Esophagus muscularis mucosa (tissue), 4 donors: ENCODE measurements at regions not wholly inside any gene's neighbourhood (a gene's known extent, or its start where the extent isn't known, plus 50 kb on each side); places are given as distances from the start of the nearest gene placed in this dataset.

ENCODE experiments used
- DNase-seq: peaks from one replicate; pipeline ENCODE4 v3.0.0-alpha.2; 2017; ENCODE audit errors: extremely low spot score
- H3K27ac ChIP-seq, 4 donors: fragments of 200-600 bp; sonication (generic); replicated peaks in 1 of 4; 1 replicate in 3 of 4; 2 replicates in 1 of 4; pipeline ENCODE4 v1.5.1; 2016 to 2019; ENCODE audit warnings: mild to moderate bottlenecking in 1 of 4
- H3K27me3 ChIP-seq, 4 donors: fragments of 200-600 bp; sonication (generic); one replicate each; pipeline versions ENCODE4 v1.5.1 to v1.6.0; 2016 to 2019
- H3K36me3 ChIP-seq, 4 donors: fragments of 200-600 bp; sonication (generic); one replicate each; pipeline ENCODE4 v1.5.1; 2016 to 2019
- H3K4me1 ChIP-seq, 4 donors: fragments of 200-600 bp; sonication (generic); one replicate each; pipeline ENCODE4 v1.5.1; 2016 to 2019
- H3K4me3 ChIP-seq, 4 donors: fragments of 200-600 bp; sonication (generic); 1 replicate in 2 of 4; 2 replicates in 2 of 4; pipeline ENCODE4 v1.5.1; 2016 to 2019; ENCODE audit warnings: mild to moderate bottlenecking in 4 of 4, moderate library complexity in 1 of 4
- H3K9me3 ChIP-seq, 4 donors: fragments of 200-600 bp; sonication (generic); 1 replicate in 3 of 4; 2 replicates in 1 of 4; pipeline ENCODE4 v1.5.1; 2016 to 2019
- EP300 ChIP-seq: sonication (generic); formaldehyde crosslinking; IDR thresholded peaks from one replicate; pipeline ENCODE4 v1.6.1; 2017; ENCODE audit warnings: antibody characterized with exemption
- POLR2A ChIP-seq: fragments of 450-650 bp; IDR thresholded peaks from one replicate; pipeline ENCODE4 v1.6.1; 2017; ENCODE audit warnings: antibody characterized with exemption, moderate library complexity, mild to moderate bottlenecking, low read depth
- POLR2AphosphoS5 ChIP-seq, 2 donors: sonication (generic); formaldehyde crosslinking; IDR thresholded peaks; one replicate each; pipeline ENCODE4 v1.6.1; 2017; ENCODE audit warnings: antibody characterized with exemption in 2 of 2
- WGBS: methylation state at CpG from one replicate; pipeline ENCODE4 v1.1.5; 2018; 5-methylcytosine and 5-hydroxymethylcytosine counted together
- intact Hi-C: fragments of 100-400 bp; cut with DNase I; formaldehyde crosslinking; loops from one replicate; pipeline ENCODE4 v1.15.1; 2023
- TF ChIP-seq, protein P1 (sequence below), 3 experiments: fragments of 200-600 bp in 2 of 3; fragments of 450-650 bp in 1 of 3; sonication (generic) in 2 of 3; IDR thresholded peaks; one replicate each; pipeline ENCODE4 v1.5.1; 2017 to 2019; ENCODE audit warnings: antibody characterized with exemption in 3 of 3, mild to moderate bottlenecking in 2 of 3, moderate library complexity in 1 of 3

DNA sequence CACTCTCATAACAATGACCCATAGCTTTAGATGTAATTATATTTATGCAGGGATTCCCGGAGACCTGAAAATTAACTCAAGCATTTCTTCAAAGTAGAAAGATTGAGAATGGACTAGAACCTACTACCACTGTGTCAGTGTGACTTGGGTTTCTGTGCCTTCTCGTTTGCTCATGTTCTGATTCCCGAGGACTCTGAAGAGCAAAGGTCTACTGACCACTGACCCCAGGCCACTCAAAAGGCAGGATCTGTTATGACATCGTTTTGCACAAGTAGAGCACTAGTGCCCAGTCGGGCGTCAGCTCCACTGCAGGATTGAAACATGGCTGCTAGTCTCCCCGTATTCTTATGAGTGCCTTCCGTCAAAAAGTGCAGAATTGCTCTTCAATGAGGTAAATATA is 53.8 kb upstream of the DHRS4 start:
- 87% methylated on average over 8 of the region's 8 CpGs for WGBS
- H3K4me3 ChIP-seq, result no peak overlapping the region
- no peak for DNase-seq
- no peak overlapping the region for H3K27ac ChIP-seq
- H3K36me3 ChIP-seq, result no peaks in the 10 kb centered on the region
- no peaks in the 10 kb centered on the region for H3K4me1 ChIP-seq
- intact Hi-C loops, result no loop called here
- H3K9me3 ChIP-seq, result no peaks in the 10 kb centered on the region
- no peaks in the 10 kb centered on the region for H3K27me3 ChIP-seq
- TF ChIP-seq EP300, result no peak
- no peak for TF ChIP-seq POLR2AphosphoS5 (IDR thresholded peaks at IDR 0.05)
- TF ChIP-seq, protein P1, sequence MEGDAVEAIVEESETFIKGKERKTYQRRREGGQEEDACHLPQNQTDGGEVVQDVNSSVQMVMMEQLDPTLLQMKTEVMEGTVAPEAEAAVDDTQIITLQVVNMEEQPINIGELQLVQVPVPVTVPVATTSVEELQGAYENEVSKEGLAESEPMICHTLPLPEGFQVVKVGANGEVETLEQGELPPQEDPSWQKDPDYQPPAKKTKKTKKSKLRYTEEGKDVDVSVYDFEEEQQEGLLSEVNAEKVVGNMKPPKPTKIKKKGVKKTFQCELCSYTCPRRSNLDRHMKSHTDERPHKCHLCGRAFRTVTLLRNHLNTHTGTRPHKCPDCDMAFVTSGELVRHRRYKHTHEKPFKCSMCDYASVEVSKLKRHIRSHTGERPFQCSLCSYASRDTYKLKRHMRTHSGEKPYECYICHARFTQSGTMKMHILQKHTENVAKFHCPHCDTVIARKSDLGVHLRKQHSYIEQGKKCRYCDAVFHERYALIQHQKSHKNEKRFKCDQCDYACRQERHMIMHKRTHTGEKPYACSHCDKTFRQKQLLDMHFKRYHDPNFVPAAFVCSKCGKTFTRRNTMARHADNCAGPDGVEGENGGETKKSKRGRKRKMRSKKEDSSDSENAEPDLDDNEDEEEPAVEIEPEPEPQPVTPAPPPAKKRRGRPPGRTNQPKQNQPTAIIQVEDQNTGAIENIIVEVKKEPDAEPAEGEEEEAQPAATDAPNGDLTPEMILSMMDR (IDR thresholded peaks at IDR 0.05), result no peak
- no peak for TF ChIP-seq POLR2A

DNA sequence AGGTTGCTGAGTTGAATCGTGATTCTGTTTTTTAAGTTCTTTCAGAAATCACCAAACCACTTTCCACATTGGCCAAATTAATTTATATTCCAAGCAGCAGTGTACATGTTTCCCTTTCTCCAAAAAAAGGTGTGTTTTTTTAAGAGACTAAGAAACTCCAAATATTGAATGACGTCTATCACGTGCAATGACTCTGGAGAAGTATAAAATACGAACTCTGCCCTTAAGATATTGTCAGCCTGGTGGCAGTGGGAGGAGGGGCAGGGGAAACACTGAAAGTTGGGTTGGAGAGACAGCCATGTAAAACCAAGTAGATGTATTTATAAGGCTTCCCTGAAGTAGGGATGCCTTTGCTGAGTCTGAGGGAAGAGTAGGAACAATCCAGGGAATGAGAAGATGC is 50.1 kb upstream of the DHRS4 start:
- intact Hi-C loops, result no loop called here
- H3K4me3 ChIP-seq, result no peak overlapping the region
- H3K9me3 ChIP-seq, result no peaks in the 10 kb centered on the region
- WGBS, result 70% methylated on average over 4 of the region's 4 CpGs
- no peak for TF ChIP-seq EP300
- TF ChIP-seq POLR2A, result no peak
- TF ChIP-seq POLR2AphosphoS5 (IDR thresholded peaks at IDR 0.05), result no peak
- TF ChIP-seq, protein P1 (IDR thresholded peaks at IDR 0.05), result no peak
- H3K36me3 ChIP-seq, result no peaks in the 10 kb centered on the region
- H3K4me1 ChIP-seq, result no peaks in the 10 kb centered on the region
- H3K27me3 ChIP-seq, result no peaks in the 10 kb centered on the region
- no peak for DNase-seq
- H3K27ac ChIP-seq, result no peak overlapping the region
